Prostate gland (tissue), 2 donors: ENCODE measurements at regions not wholly inside any gene's neighbourhood (a gene's known extent, or its start where the extent isn't known, plus 50 kb on each side); places are given as distances from the start of the nearest gene placed in this dataset.

Source experiments
- DNase-seq: peaks from one replicate; pipeline ENCODE4 v3.0.0-alpha.2; 2019; ENCODE audit warnings: low spot score
- H3K27ac ChIP-seq, 2 donors: fragments of 200-600 bp; sonication (generic); 2 replicates each; pipeline ENCODE4 v1.5.1; 2017 to 2019
- H3K27me3 ChIP-seq: fragments of 200-600 bp; sonication (generic); replicated peaks from 2 replicates; pipeline ENCODE4 v1.5.1; 2019; ENCODE audit not compliant: insufficient read depth
- H3K36me3 ChIP-seq, 2 donors: fragments of 200-600 bp; sonication (generic); 1 replicate in 1 of 2; 2 replicates in 1 of 2; pipeline versions ENCODE4 v1.5.1 to v1.8.1; 2017 to 2019
- H3K4me1 ChIP-seq: fragments of 200-600 bp; sonication (generic); replicated peaks from 2 replicates; pipeline ENCODE4 v1.5.1; 2019
- H3K4me3 ChIP-seq, 2 donors: fragments of 200-600 bp; sonication (generic); 2 replicates each; pipeline ENCODE4 v1.5.1; 2017 to 2019
- H3K9me3 ChIP-seq: fragments of 200-600 bp; sonication (generic); 2 replicates; pipeline ENCODE4 v1.5.1; 2017
- POLR2A ChIP-seq: fragments of 450-650 bp; IDR thresholded peaks from one replicate; pipeline ENCODE4 v1.6.1; 2016; ENCODE audit warnings: antibody characterized with exemption, mild to moderate bottlenecking
- POLR2AphosphoS5 ChIP-seq: sonication (generic); formaldehyde crosslinking; IDR thresholded peaks from one replicate; pipeline ENCODE4 v1.6.1; 2017; ENCODE audit warnings: antibody characterized with exemption
- WGBS: methylation state at CpG from one replicate; pipeline ENCODE4 v1.1.5; 2018; 5-methylcytosine and 5-hydroxymethylcytosine counted together
- intact Hi-C: fragments of 100-400 bp; cut with DNase I; formaldehyde crosslinking; loops from one replicate; pipeline ENCODE4 v1.14.2; 2022
- TF ChIP-seq, protein P1 (sequence below), 4 experiments: fragments of 200-600 bp in 2 of 4; fragments of 450-650 bp in 2 of 4; sonication (generic) in 2 of 4; IDR thresholded peaks; 1 replicate in 3 of 4; 2 replicates in 1 of 4; pipeline ENCODE4 v1.5.1; 2016 to 2019; ENCODE audit warnings: antibody characterized with exemption in 4 of 4, mild to moderate bottlenecking in 2 of 4, moderate library complexity in 2 of 4

DNA sequence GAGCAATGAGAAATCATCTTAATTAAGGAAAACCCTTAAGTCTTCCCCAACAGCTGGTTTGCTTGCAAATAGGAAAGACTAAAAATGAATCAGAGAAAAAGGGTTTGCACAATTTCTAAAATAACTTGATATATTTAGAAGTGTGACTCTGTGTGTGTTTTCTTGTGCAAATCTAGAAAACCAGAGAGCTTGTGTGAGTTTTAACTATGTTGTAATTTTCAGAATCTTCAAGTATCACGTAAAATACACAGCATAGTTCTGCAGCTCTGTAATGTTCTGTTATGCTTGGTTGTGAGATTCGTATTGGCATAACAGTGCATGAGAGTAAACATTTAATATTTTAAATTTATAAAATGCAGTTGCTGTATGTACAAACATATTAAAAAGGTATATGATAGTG lies 74.7 kb upstream of the GAP43 start:
- Histone ChIP-seq H3K9me3 (no peaks in the 10 kb centered on the region), H3K27me3 (no peaks in the 10 kb centered on the region), H3K27ac (no peak overlapping the region), H3K36me3 (no peaks in the 10 kb centered on the region), H3K4me1 (no peaks in the 10 kb centered on the region), H3K4me3 (no peak overlapping the region)
- 68% methylated on average over 2 of the region's 2 CpGs for WGBS
- no peak for DNase-seq
- intact Hi-C loops = no loop called here
- TF ChIP-seq, protein P1, sequence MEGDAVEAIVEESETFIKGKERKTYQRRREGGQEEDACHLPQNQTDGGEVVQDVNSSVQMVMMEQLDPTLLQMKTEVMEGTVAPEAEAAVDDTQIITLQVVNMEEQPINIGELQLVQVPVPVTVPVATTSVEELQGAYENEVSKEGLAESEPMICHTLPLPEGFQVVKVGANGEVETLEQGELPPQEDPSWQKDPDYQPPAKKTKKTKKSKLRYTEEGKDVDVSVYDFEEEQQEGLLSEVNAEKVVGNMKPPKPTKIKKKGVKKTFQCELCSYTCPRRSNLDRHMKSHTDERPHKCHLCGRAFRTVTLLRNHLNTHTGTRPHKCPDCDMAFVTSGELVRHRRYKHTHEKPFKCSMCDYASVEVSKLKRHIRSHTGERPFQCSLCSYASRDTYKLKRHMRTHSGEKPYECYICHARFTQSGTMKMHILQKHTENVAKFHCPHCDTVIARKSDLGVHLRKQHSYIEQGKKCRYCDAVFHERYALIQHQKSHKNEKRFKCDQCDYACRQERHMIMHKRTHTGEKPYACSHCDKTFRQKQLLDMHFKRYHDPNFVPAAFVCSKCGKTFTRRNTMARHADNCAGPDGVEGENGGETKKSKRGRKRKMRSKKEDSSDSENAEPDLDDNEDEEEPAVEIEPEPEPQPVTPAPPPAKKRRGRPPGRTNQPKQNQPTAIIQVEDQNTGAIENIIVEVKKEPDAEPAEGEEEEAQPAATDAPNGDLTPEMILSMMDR (IDR thresholded peaks at IDR 0.05) = no peak
- TF ChIP-seq POLR2A = no peak
- no peak for TF ChIP-seq POLR2AphosphoS5

DNA sequence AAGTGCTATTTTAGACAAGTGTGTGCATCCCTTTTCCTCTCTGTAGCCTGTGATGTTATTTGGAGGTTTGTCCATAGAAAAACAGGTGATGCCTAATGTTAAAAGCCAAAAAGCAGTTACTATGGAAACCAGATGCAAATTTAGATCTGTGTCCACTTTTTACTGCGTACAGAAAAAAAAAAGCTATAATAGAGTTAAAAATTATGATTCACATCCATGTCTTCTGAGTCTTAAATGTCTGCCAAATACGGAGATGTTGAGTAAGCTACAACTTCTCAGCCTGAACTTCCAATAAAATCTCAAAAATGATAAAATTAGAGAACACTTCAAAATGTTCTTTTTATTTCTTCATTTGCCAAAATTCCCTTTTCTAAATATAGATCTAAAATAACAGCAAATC lies 74.2 kb upstream of the GAP43 start:
- TF ChIP-seq, protein P1 (IDR thresholded peaks at IDR 0.05) = no peak
- TF ChIP-seq POLR2A = no peak
- Histone ChIP-seq H3K4me1 (no peaks in the 10 kb centered on the region), H3K36me3 (no peaks in the 10 kb centered on the region), H3K27ac (no peak overlapping the region), H3K27me3 (no peaks in the 10 kb centered on the region), H3K9me3 (no peaks in the 10 kb centered on the region), H3K4me3 (no peak overlapping the region)
- intact Hi-C loops = no loop called here
- DNase-seq = no peak
- WGBS = 46% methylated on average over 2 of the region's 2 CpGs

DNA sequence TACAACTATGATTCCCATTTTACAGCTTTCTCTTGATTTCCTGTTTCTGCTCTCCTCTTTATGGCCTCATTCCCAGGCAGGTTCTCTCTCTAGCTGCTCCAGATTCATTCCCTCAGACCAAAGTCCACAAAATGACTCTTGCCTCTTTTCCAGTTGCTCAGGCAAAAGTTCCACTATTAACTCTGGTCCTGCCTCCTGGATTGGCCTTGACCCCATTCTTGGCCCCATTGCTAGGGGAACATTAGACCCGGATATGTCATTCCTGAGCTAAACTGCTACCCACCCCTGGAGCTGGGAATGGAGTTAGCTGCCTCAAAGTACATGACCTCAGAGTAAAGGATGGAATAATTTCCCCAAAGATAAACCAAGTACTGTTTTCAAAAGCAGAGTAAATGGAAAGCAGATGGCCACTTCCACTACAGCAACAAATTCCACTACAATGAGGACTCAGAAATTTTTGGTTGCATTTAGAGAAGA lies 73.0 kb upstream of the GAP43 start:
- H3K27ac ChIP-seq = no peak overlapping the region
- no peaks in the 10 kb centered on the region for H3K9me3 ChIP-seq
- H3K36me3 ChIP-seq = no peaks in the 10 kb centered on the region
- H3K4me3 ChIP-seq = no peak overlapping the region
- no peaks in the 10 kb centered on the region for H3K27me3 ChIP-seq
- 36% methylated on average over 1 of the region's 1 CpG for WGBS
- H3K4me1 ChIP-seq = no peaks in the 10 kb centered on the region
- intact Hi-C loops = no loop called here
- TF ChIP-seq, protein P1 (IDR thresholded peaks at IDR 0.05) = no peak
- TF ChIP-seq POLR2A (no peak), POLR2AphosphoS5 (no peak)
- DNase-seq = no peak

DNA sequence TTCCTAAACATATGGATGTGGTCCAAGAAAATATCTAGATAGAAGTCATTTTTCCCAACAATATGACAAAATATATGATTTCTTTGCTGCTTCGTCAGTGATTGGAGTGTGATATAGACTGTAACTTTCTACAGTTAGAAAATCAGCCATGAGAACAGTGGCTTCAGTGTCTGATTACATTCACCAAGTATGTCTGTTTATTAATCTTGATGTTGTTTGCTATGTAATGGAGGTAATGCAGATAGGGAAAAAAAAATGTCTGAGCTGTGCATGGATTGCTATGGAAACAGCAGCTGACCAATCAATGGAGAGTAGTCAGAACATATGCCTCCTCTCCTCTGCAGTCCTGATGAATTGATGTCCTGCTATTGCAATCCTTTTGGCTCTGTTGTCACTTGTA lies 72.3 kb upstream of the GAP43 start:
- Histone ChIP-seq H3K4me1 (no peaks in the 10 kb centered on the region), H3K4me3 (no peak overlapping the region), H3K36me3 (no peaks in the 10 kb centered on the region), H3K27ac (no peak overlapping the region), H3K27me3 (no peaks in the 10 kb centered on the region), H3K9me3 (no peaks in the 10 kb centered on the region)
- WGBS = 81% methylated on average over 1 of the region's 1 CpG
- TF ChIP-seq POLR2A = no peak
- no peak for TF ChIP-seq POLR2AphosphoS5
- TF ChIP-seq, protein P1 (IDR thresholded peaks at IDR 0.05) = no peak
- intact Hi-C loops = no loop called here
- DNase-seq = no peak

DNA sequence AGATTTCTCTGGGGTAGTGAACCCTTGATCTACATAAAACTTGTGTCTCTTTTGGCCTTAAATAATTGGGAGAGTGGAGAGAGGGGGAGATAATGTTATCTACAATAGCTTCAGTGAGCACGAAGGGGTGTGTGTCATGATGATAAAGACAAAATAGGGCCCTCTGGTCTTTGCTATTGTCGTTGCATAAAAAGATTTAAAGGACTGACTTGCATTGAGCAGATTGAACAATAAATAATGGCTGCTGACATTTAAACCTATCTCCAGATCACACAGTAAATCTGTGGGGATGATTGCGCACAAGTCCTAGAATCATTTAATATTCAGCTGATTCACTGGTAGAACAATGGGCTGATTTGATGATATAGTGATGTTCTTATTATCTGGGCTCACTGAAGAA lies 71.3 kb upstream of the GAP43 start:
- TF ChIP-seq POLR2AphosphoS5 (no peak), POLR2A (no peak)
- TF ChIP-seq, protein P1 (IDR thresholded peaks at IDR 0.05) = no peak
- 74% methylated on average over 3 of the region's 3 CpGs for WGBS
- H3K4me3 ChIP-seq = no peak overlapping the region
- intact Hi-C loops = no loop called here
- H3K4me1 ChIP-seq = no peaks in the 10 kb centered on the region
- no peak for DNase-seq
- H3K27ac ChIP-seq = no peak overlapping the region
- no peaks in the 10 kb centered on the region for H3K27me3 ChIP-seq
- H3K36me3 ChIP-seq = no peaks in the 10 kb centered on the region
- H3K9me3 ChIP-seq = no peaks in the 10 kb centered on the region
